Activated CD4-positive, alpha-beta T cell treated with anti-CD3 and anti-CD28 coated beads, Interleukin-2, amount 10 ng/mL, durations not matched to agents 24 days and 14 days (primary cell): ENCODE measurements at regions not wholly inside any gene's neighbourhood (a gene's known extent, or its start where the extent isn't known, plus 50 kb on each side); places are given as distances from the start of the nearest gene placed in this dataset.

Experiments used
- DNase-seq: peaks from one replicate; pipeline ENCODE4 v3.0.0; 2022
- H3K27ac Mint-ChIP-seq: one replicate; pipeline ENCODE4 v1.8.0; 2022; ENCODE audit warnings: mild to moderate bottlenecking, mixed read lengths
- H3K27me3 Mint-ChIP-seq: one replicate; pipeline ENCODE4 v1.8.0; 2022; ENCODE audit warnings: mixed read lengths
- H3K36me3 Mint-ChIP-seq: one replicate; pipeline ENCODE4 v1.8.0; 2022; ENCODE audit warnings: low read depth, mild to moderate bottlenecking, mixed read lengths
- H3K4me1 Mint-ChIP-seq: one replicate; pipeline ENCODE4 v1.8.0; 2021; ENCODE audit warnings: mixed read lengths
- H3K4me3 Mint-ChIP-seq: one replicate; pipeline ENCODE4 v1.8.0; 2022; ENCODE audit warnings: mild to moderate bottlenecking, moderate library complexity, mixed read lengths
- H3K9me3 Mint-ChIP-seq: one replicate; pipeline ENCODE4 v1.8.0; 2021; ENCODE audit warnings: mixed read lengths
- intact Hi-C: fragments of 100-400 bp; cut with micrococcal nuclease; formaldehyde crosslinking; loops from one replicate; pipeline ENCODE4 v1.15.1; 2023

DNA sequence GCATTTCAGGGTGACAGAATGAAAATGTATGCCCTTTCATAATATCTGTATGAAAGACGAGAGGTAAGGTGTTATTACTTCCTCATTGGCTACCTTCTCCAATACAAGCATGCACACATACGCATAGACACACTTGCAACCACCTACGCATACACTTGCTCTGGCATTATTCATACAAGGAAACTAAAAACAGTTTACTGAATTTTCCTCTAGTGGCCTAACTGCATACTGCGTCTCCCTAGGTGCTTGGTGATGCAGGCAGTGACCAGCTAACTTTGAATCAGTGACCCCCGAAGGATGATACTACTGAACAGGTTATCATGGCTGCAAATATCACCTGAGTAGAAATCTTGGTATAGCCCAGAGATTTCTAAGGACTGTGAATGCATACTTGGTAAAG lies 593.1 kb downstream of the PKHD1 start:
- H3K36me3 Mint-ChIP-seq = no peaks in the 10 kb centered on the region
- no peaks in the 10 kb centered on the region for H3K27me3 Mint-ChIP-seq
- DNase-seq = no peak
- no peaks in the 10 kb centered on the region for H3K4me1 Mint-ChIP-seq
- intact Hi-C loops = no loop called here
- H3K4me3 Mint-ChIP-seq = no peak overlapping the region
- H3K9me3 Mint-ChIP-seq = no peaks in the 10 kb centered on the region
- H3K27ac Mint-ChIP-seq = no peak overlapping the region

DNA sequence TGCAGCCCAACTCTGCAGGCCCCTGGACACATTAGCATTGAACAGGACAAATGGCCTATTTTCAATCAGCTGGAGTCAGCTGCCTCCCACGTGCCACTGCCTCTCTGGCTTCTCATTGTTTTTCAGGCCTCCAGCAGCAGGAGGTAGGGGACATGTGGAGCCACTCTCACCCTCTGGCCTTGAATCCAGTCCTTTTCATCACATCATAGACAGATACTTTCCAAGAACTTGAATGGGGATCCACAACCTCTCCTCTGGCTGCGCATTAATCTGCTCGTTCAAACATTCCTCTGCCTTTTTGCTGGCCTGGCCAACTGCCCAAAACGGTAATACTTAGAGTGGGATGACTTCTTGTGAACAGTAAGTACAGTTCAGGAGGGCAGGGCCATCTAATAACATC lies 592.3 kb downstream of the PKHD1 start:
- Mint-ChIP-seq H3K4me1 (no peaks in the 10 kb centered on the region), H3K27ac (no peak overlapping the region), H3K4me3 (no peak overlapping the region), H3K27me3 (no peaks in the 10 kb centered on the region), H3K36me3 (no peaks in the 10 kb centered on the region), H3K9me3 (no peaks in the 10 kb centered on the region)
- no peak for DNase-seq
- intact Hi-C loops = no loop called here

DNA sequence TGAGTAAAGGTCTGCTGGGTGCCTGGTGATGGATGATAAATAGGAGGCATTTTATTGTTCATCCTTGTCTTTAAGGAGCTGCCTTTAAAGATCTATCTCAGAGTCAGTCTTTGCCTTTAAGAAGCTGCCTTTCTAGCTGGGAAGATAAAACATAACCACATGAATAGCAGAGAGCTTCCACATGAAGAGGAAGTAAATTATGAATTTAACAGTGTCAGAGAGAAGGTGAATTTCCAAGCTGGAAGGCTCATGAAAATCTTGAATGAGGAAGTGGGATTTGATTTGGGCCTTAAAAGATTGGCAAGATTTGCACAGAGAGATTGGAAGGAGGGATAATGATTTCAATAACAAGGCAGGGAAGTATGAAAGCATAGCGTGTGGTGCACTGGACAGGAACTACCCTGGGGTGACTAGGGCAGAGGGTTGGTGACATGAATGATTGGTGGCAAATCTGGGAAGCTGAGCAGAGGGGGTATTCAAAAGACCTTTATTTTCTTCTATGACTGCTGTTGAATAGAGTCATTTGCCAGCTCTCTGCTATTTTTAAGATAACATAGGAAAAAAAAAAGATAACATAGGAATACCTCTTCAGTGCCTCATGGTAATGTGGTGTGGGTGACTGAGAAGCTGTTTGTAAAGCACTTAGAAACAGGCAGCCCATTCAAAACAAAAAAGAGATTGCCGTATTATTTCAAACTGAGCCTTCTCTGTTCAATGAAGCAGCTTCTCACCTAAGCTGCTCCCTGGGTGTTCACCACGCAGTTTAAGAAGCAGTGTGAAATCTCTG lies 591.6 kb downstream of the PKHD1 start:
- no peaks in the 10 kb centered on the region for H3K27me3 Mint-ChIP-seq
- H3K36me3 Mint-ChIP-seq = no peaks in the 10 kb centered on the region
- DNase-seq = no peak
- no peaks in the 10 kb centered on the region for H3K9me3 Mint-ChIP-seq
- no peak overlapping the region for H3K4me3 Mint-ChIP-seq
- H3K27ac Mint-ChIP-seq = no peak overlapping the region
- no peaks in the 10 kb centered on the region for H3K4me1 Mint-ChIP-seq
- intact Hi-C loops = no loop called here

DNA sequence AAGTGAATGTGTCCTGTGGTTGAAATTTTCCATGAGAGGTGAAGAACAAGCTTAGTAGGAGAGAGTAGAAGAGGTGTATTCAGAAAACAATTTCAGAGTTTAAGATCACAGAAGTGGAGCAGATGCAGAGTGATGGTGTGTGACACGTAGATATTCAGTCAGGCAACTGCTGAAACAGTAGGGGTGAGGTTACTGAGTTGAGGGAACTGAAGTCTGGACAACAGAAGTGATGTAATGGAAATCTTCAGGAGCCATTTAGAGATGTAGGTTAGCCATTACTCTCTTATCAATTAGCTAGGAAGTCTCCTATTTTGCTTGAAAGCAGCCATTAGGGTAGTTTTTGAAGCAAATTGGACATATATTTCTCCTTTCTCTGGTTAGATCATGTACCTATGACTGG lies 584.4 kb downstream of the PKHD1 start:
- Mint-ChIP-seq H3K27ac (no peak overlapping the region), H3K9me3 (no peaks in the 10 kb centered on the region), H3K27me3 (no peaks in the 10 kb centered on the region), H3K4me3 (no peak overlapping the region), H3K36me3 (no peaks in the 10 kb centered on the region), H3K4me1 (no peaks in the 10 kb centered on the region)
- no peak for DNase-seq
- intact Hi-C loops = no loop called here

DNA sequence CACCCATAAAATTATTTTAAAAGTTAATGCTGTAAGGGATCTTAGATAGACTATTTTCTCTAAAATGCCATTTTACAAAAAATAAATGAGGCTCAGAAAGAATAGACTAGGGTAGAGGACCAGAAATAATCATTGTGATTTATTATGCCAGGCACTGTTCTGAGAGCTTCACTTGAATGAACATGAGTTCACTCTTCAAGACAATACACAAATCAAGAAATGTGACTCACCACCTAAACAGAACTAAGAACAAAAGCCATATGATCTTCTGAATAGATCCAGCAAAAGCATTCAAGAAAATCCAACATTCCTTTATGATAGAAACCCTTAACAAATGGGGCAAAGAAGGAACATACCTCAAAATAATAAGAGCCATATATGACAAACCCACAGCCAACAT lies 582.0 kb downstream of the PKHD1 start:
- H3K4me3 Mint-ChIP-seq = no peak overlapping the region

DNA sequence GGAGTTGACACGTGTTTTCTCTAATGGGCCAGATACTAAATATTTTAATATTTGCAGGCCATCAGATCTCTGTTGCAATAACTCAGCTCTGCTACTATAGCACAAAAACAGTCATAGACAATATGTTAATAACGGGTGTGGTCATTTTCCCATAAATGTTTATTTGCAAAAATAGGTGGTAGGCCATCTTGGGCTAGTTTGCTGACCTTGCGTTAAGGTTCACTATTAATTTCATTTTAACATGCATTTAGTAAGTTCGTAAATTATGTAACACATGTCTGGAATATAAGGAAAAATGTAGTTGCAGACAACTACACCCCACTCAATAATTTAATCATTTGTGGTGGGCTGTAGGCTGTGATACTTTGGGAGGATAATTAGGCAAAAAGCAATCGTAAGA lies 577.8 kb downstream of the PKHD1 start:
- no peak for DNase-seq
- Mint-ChIP-seq H3K27ac (no peak overlapping the region), H3K4me3 (no peak overlapping the region), H3K4me1 (no peaks in the 10 kb centered on the region), H3K27me3 (no peaks in the 10 kb centered on the region), H3K9me3 (no peaks in the 10 kb centered on the region), H3K36me3 (no peaks in the 10 kb centered on the region)
- intact Hi-C loops = no loop called here

More for the DNA sequence above, 582.0 kb downstream of the PKHD1 start:
- Mint-ChIP-seq H3K36me3 (no peaks in the 10 kb centered on the region), H3K27me3 (no peaks in the 10 kb centered on the region), H3K9me3 (no peaks in the 10 kb centered on the region), H3K27ac (no peak overlapping the region), H3K4me1 (no peaks in the 10 kb centered on the region)
- no peak for DNase-seq
- intact Hi-C loops = no loop called here

DNA sequence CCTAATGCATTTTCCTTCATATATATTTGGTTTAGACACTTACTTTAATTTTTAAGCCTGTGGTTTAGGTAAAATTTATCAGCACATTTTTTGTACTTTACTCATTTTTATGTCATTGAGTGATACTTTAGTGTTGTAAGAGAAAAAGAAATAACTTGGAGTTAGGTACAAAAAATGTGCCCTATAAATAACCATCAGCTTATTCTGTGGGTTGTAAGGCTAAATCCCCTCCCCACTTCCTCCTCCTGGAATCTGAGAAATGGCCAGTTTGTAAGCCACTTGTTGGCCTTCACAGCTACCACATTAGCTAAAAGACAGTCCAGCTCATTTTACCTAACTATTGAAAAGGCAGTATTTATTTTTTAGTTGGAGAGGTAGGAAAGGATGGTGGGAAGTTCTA lies 576.3 kb downstream of the PKHD1 start:
- Mint-ChIP-seq H3K27me3 (no peaks in the 10 kb centered on the region), H3K27ac (no peak overlapping the region), H3K4me3 (no peak overlapping the region), H3K9me3 (no peaks in the 10 kb centered on the region), H3K36me3 (no peaks in the 10 kb centered on the region), H3K4me1 (no peaks in the 10 kb centered on the region)
- DNase-seq = no peak
- intact Hi-C loops = no loop called here

DNA sequence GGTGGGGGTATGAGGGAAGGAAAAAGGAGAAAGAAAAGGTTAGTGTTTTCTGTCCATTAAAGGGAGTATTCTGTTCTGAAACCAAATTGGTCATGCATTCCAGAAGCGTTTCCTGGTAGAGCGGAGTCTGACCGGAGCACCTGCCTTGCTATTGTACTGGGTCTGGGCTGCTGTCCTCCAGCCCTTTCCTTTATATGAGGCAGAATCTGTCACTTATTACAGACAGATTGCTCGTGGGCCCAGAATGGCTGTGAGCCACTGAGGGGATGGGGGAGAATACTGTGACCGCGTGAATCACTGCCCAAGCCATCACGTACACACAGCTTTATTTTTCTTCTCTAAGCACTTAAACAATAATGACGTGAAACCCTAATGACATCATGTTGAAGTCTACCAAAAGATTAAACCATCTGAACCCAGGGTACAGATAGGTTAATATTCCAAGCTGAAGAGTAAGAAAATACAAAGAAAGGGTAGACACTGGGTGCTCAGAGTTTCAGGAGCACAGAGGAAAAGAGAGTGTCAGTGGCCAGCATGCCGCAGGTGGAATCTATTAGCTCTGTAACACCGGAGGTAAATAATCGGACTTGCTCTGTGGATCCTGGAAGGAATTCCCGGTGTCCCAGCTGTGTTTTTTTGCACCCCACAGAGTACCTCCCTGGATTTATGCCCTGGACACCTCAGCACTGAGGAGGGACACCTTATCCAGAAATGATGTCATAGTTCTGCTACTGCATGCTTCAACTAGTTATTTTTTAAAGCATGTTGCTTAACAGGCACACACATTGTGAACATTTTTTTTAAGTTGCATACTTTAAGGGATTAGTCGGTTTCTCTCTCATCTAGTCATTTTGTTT lies 573.3 kb downstream of the PKHD1 start:
- Mint-ChIP-seq H3K4me3 (no peak overlapping the region), H3K27me3 (no peaks in the 10 kb centered on the region), H3K4me1 (no peaks in the 10 kb centered on the region), H3K27ac (no peak overlapping the region), H3K9me3 (no peaks in the 10 kb centered on the region), H3K36me3 (no peaks in the 10 kb centered on the region)
- no peak for DNase-seq
- intact Hi-C loops = no loop called here

DNA sequence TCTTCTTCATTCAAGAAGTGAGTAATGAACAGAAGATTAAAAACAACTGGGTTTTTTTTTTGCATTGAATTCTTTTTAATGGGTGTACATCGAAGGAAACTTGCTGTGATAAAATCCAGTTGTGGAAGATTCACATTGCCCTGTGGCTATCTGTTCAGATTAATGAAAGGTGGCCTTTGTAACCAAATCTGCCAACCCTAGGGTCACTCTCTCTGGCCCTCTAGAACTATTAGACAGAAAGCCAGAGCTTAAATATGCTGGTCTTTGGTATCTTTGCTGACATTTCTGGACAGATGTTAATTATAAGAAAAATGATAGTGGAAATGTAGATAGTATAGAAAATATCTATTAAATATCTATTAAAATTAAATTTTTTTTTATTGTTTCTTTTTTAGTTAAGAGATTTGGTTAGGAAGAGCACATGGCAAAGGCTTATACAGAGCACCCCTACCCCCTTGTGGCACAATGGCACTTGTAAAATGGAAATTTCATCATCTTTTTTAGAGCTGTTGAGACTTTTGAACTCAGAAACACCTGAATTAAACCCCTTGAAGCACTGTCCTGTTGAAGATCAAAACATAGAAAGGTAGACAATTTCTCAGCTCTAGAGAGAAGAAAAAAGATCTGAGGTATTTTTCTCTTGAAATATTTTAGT lies 572.5 kb downstream of the PKHD1 start:
- H3K4me1 Mint-ChIP-seq = no peaks in the 10 kb centered on the region
- H3K9me3 Mint-ChIP-seq = no peaks in the 10 kb centered on the region
- H3K36me3 Mint-ChIP-seq = no peaks in the 10 kb centered on the region
- no peak overlapping the region for H3K4me3 Mint-ChIP-seq
- DNase-seq = no peak
- no peak overlapping the region for H3K27ac Mint-ChIP-seq
- H3K27me3 Mint-ChIP-seq = no peaks in the 10 kb centered on the region
- intact Hi-C loops = no loop called here

DNA sequence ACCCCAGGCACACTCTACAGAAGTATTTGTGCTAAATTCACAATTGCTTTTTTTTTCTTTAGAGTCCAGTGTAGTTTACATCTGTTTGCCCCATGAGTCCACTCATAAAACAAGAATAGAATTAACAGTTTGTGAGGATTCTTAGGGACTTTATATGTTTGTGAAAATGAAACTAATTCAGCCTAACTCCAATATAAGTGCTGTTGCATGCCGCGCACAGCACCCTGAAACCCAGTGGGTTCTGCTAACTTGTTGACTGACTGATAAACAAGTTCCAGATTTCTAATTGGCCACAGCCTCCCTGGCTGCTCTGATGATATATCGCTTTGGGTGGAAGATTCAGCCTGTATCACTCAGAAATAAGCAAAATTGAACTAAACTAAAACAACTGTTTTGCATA lies 561.4 kb downstream of the PKHD1 start:
- no peaks in the 10 kb centered on the region for H3K9me3 Mint-ChIP-seq
- no peak for DNase-seq
- no peaks in the 10 kb centered on the region for H3K36me3 Mint-ChIP-seq
- no peaks in the 10 kb centered on the region for H3K27me3 Mint-ChIP-seq
- no peak overlapping the region for H3K27ac Mint-ChIP-seq
- H3K4me1 Mint-ChIP-seq = no peaks in the 10 kb centered on the region
- H3K4me3 Mint-ChIP-seq = no peak overlapping the region
- intact Hi-C loops = no loop called here

DNA sequence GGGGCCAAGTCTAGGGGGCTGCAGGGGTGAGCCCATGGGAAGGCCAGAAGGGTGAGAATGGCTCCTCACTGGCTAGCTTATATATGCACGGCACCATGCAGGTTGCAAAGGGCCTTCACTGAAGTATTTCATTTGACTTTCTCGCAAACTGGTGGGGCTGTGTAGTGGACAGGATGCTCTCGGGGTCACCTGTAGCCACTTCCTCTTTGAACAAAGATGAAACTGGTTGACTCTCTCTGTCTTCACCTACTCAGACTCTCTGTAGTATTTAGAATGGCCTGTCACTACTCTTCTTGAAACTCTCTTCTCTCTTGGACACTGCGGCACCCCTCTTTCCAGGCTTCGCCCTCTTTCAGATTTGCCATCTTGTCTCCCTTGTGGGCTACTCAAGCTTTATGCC lies 560.5 kb downstream of the PKHD1 start:
- DNase-seq = no peak
- Mint-ChIP-seq H3K27me3 (no peaks in the 10 kb centered on the region), H3K4me3 (no peak overlapping the region), H3K27ac (no peak overlapping the region), H3K4me1 (no peaks in the 10 kb centered on the region), H3K36me3 (no peaks in the 10 kb centered on the region), H3K9me3 (no peaks in the 10 kb centered on the region)
- intact Hi-C loops = no loop called here

DNA sequence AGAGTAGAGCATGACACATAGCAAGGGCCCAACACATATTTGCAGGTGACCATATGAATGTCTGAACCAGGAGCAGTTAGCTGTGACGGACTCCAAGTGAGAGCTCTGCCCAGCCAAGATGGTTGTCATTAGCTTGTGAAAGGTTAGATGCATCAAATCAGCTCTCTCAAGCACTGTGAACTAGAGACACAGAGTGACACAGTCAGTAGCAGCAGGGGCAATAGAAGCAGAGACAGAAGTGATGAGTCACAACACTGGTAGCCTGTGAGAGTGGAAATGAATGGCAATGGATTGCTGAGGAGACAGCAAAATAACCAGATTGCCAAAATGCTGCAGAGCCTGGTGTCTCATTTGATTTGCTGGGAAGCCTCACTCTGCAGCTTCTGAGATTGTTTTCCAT lies 558.9 kb downstream of the PKHD1 start:
- Mint-ChIP-seq H3K36me3 (no peaks in the 10 kb centered on the region), H3K9me3 (no peaks in the 10 kb centered on the region), H3K27ac (no peak overlapping the region), H3K27me3 (no peaks in the 10 kb centered on the region), H3K4me1 (no peaks in the 10 kb centered on the region), H3K4me3 (no peak overlapping the region)
- DNase-seq = no peak
- intact Hi-C loops = no loop called here

DNA sequence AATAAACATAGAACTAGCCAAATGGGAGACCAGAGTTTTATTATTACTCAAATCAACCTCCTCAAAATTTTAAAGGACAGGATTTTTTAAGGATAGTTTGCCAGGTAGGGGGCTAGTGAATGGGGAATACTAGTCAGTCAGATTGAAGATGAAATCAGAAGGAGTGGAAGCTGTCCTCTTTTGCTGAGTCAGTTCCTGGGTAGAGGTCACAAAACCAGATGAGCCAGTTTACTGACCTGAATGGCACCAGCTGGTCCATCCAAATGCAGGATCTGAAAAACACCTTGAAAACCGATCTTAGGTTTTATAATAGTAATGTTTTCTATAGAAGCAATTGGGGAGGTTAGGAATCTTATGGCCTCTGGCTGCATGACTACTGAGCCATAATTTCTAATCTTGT lies 558.2 kb downstream of the PKHD1 start:
- Mint-ChIP-seq H3K4me3 (no peak overlapping the region), H3K4me1 (no peaks in the 10 kb centered on the region), H3K27ac (no peak overlapping the region), H3K9me3 (no peaks in the 10 kb centered on the region), H3K36me3 (no peaks in the 10 kb centered on the region), H3K27me3 (no peaks in the 10 kb centered on the region)
- DNase-seq = no peak
- intact Hi-C loops = no loop called here

DNA sequence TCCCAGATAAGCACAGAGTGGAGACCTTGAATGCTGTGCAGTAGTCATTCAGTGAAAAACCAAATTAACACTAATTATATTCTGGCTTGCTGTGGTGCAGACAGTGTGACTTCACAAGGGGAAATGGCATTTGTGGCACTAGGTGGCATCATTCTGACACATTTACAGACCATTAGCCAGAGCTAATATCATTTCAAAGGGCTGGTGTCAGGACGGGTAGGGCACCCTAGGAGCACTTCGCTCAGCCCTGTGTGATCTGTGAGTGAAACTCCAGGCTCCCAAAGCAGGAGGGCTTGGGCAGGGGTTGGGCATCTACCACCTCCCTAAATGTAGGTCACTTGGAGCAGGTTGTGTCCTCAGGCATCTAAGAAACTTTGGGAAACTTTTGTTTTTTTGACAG lies 555.8 kb downstream of the PKHD1 start:
- DNase-seq = no peak
- Mint-ChIP-seq H3K9me3 (no peaks in the 10 kb centered on the region), H3K27me3 (no peaks in the 10 kb centered on the region), H3K4me1 (no peaks in the 10 kb centered on the region), H3K36me3 (no peaks in the 10 kb centered on the region), H3K27ac (no peak overlapping the region), H3K4me3 (no peak overlapping the region)
- intact Hi-C loops = no loop called here
